Caco-2 (cell line): ENCODE measurements at regions not wholly inside any gene's neighbourhood (a gene's known extent, or its start where the extent isn't known, plus 50 kb on each side); places are given as distances from the start of the nearest gene placed in this dataset.

Experiments used
- BruUV-seq: library from RNA; stranded (reverse); fragments of 400-500 nt; replicated peaks from 2 replicates; lab custom pipeline; 2021; lab: Mats Ljungman, UMichigan
- CTCF ChIA-PET: fragments of 300-600 bp; sonication (Branson Sonifier 250); formaldehyde crosslinking; loops from one replicate; lab custom pipeline; 2022; ENCODE audit warnings: antibody characterized with exemption; lab: Charles Lee
- POLR2A ChIA-PET: fragments of 300-600 bp; sonication (Branson Sonifier 250); formaldehyde crosslinking; loops from one replicate; lab custom pipeline; 2022; ENCODE audit warnings: antibody characterized with exemption; lab: Charles Lee
- DNase-seq, 2 experiments: peaks; one replicate each; pipeline versions ENCODE4 v3.0.0 to v3.0.0-alpha.2; 2020 to 2022
- H3K27me3 ChIP-seq: replicated peaks from 2 replicates; pipeline ENCODE4 v1.6.0; 2011; ENCODE audit warnings: low read length; ENCODE audit not compliant: control insufficient read depth, insufficient read depth
- H3K36me3 ChIP-seq: 2 replicates; pipeline ENCODE4 v1.5.1; 2011; ENCODE audit warnings: low read length; ENCODE audit not compliant: control insufficient read depth, insufficient read depth
- H3K4me1 ChIP-seq: fragments of 250-450 bp; sonication (Bioruptor Pico); 2 replicates; pipeline ENCODE4 v1.5.1; 2020; ENCODE audit warnings: mild to moderate bottlenecking
- H3K4me3 ChIP-seq: 2 replicates; pipeline ENCODE4 v1.5.1; 2011; ENCODE audit warnings: low read depth, mild to moderate bottlenecking, control low read depth, low read length
- H3K9me3 ChIP-seq: fragments of 250-450 bp; sonication (Bioruptor Pico); 2 replicates; pipeline ENCODE4 v1.5.1; 2020; ENCODE audit warnings: mild to moderate bottlenecking, moderate library complexity
- H3K27ac Mint-ChIP-seq: one replicate; pipeline ENCODE4 v1.8.0; 2022; ENCODE audit warnings: mixed read lengths; ENCODE audit not compliant: unreplicated experiment
- H3K27me3 Mint-ChIP-seq: one replicate; pipeline ENCODE4 v1.8.0; 2022; ENCODE audit warnings: mixed read lengths; ENCODE audit not compliant: insufficient read depth, unreplicated experiment
- H3K36me3 Mint-ChIP-seq: one replicate; pipeline ENCODE4 v1.8.0; 2022; ENCODE audit warnings: mild to moderate bottlenecking, mixed read lengths; ENCODE audit not compliant: insufficient read depth, unreplicated experiment
- H3K4me1 Mint-ChIP-seq: one replicate; pipeline ENCODE4 v1.8.0; 2022; ENCODE audit warnings: low read depth, mixed read lengths; ENCODE audit not compliant: unreplicated experiment
- H3K4me3 Mint-ChIP-seq: one replicate; pipeline ENCODE4 v1.8.0; 2022; ENCODE audit warnings: mild to moderate bottlenecking, moderate library complexity, mixed read lengths; ENCODE audit not compliant: unreplicated experiment
- H3K9me3 Mint-ChIP-seq: one replicate; pipeline ENCODE4 v1.8.0; 2022; ENCODE audit warnings: mixed read lengths; ENCODE audit not compliant: unreplicated experiment
- intact Hi-C: fragments of 100-400 bp; cut with micrococcal nuclease; formaldehyde crosslinking; loops from one replicate; pipeline ENCODE4 v1.10.0; 2022; ENCODE audit not compliant: unreplicated experiment
- TF ChIP-seq, protein P1 (sequence below), 2 experiments: fragments of 200-600 bp in 1 of 2; IDR thresholded peaks; 1 replicate in 1 of 2; 2 replicates in 1 of 2; pipeline versions ENCODE4 v1.5.1 to v1.8.0; 2011 to 2022; ENCODE audit warnings: antibody characterized with exemption in 1 of 2, control low read depth in 1 of 2, inconsistent platforms in 1 of 2, low read depth in 1 of 2, low read length in 1 of 2, mild to moderate bottlenecking in 1 of 2, moderate library complexity in 1 of 2; ENCODE audit not compliant: insufficient read depth in 1 of 2, severe bottlenecking in 1 of 2, unreplicated experiment in 1 of 2

DNA sequence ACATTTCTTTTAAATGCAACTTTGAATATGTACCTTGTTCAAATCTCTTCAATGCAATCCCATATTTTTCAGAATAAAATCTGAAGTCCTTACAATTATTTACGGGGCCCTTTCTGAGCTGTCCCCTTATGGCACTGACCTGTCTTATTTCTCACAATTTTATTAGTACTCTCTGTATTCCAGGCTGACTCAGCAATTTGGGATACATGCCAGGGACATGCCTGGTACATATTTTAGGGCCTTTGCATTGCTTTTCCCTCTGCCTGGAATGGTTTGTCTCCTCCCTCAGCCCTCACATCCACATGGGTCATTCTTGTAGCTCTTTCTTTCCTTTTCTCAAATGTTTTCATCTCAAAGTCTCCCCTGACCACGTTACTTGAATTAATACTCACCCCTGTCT lies 172.2 kb upstream of the TECRL start:
- Histone ChIP-seq H3K36me3 (no peaks in the 10 kb centered on the region), H3K4me1 (no peaks in the 10 kb centered on the region), H3K4me3 (no peak overlapping the region), H3K27me3 (no peaks in the 10 kb centered on the region), H3K9me3 (no peaks in the 10 kb centered on the region)
- POLR2A ChIA-PET = no interaction called here
- BruUV-seq = no TSS peak
- Mint-ChIP-seq H3K27ac (no peak overlapping the region), H3K4me1 (no peaks in the 10 kb centered on the region), H3K27me3 (no peaks in the 10 kb centered on the region), H3K4me3 (no peak overlapping the region), H3K36me3 (no peaks in the 10 kb centered on the region), H3K9me3 (no peaks in the 10 kb centered on the region)
- CTCF ChIA-PET = no interaction called here
- DNase-seq = no peak
- TF ChIP-seq, protein P1, sequence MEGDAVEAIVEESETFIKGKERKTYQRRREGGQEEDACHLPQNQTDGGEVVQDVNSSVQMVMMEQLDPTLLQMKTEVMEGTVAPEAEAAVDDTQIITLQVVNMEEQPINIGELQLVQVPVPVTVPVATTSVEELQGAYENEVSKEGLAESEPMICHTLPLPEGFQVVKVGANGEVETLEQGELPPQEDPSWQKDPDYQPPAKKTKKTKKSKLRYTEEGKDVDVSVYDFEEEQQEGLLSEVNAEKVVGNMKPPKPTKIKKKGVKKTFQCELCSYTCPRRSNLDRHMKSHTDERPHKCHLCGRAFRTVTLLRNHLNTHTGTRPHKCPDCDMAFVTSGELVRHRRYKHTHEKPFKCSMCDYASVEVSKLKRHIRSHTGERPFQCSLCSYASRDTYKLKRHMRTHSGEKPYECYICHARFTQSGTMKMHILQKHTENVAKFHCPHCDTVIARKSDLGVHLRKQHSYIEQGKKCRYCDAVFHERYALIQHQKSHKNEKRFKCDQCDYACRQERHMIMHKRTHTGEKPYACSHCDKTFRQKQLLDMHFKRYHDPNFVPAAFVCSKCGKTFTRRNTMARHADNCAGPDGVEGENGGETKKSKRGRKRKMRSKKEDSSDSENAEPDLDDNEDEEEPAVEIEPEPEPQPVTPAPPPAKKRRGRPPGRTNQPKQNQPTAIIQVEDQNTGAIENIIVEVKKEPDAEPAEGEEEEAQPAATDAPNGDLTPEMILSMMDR (IDR thresholded peaks at IDR 0.05; ENCODE audit: insufficient read depth in 1 of 2, low read depth in 1 of 2, low read length in 1 of 2, severe bottlenecking in 1 of 2, unreplicated experiment in 1 of 2) = no peak
- intact Hi-C loops = no loop called here

DNA sequence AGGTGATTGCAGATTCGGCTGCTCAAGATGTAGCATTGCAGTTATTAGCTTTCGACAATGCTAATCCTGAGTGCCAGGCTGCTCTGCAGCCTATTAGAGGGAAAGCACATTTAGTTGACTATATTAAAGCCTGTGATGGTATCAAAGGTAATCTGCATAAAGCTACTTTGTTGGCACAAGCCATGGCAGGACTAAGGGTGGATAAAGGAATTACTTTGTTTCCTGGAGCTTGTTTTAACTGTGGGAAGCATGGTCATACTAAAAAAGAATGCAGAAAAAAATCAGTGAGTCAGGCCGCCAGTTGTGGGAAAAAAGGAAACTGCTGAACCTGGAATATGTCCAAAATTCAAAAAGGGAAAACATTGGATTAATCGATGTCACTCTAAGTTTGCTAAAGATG lies 154.9 kb upstream of the TECRL start:
- no peaks in the 10 kb centered on the region for H3K4me1 Mint-ChIP-seq
- H3K36me3 Mint-ChIP-seq = no peaks in the 10 kb centered on the region
- intact Hi-C loops = no loop called here
- H3K27ac Mint-ChIP-seq = no peak overlapping the region
- no peaks in the 10 kb centered on the region for H3K9me3 Mint-ChIP-seq
- Histone ChIP-seq H3K4me1 (no peaks in the 10 kb centered on the region), H3K9me3 (0 out of 2 replicates have a peak, but pooled peaks cover 2% of the 10 kb centered on the region), H3K4me3 (no peak overlapping the region), H3K36me3 (no peaks in the 10 kb centered on the region), H3K27me3 (no peaks in the 10 kb centered on the region)
- no TSS peak for BruUV-seq
- H3K27me3 Mint-ChIP-seq = no peaks in the 10 kb centered on the region
- TF ChIP-seq, protein P1 (IDR thresholded peaks at IDR 0.05; ENCODE audit: insufficient read depth in 1 of 2, low read depth in 1 of 2, low read length in 1 of 2, severe bottlenecking in 1 of 2, unreplicated experiment in 1 of 2) = no peak
- no peak for DNase-seq
- POLR2A ChIA-PET = no interaction called here
- H3K4me3 Mint-ChIP-seq = no peak overlapping the region
- CTCF ChIA-PET = no interaction called here

DNA sequence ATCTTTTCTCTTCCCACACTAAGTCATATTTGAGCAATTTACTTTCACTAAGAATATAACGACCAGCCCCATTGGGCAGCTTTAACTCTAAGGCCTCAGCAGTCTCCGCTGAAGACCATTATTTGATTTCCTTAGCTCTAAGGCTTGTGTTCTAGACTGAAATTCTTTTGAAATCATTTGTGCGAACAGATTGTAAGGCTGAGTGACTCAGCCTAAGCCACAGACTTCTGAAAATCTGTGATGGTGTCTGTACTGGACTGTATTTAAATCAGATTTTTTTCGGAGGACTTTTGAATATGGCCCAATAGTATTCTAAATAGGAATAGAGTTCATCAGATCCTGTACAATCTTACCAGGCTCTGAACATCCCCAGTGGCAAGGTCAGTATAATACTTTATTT lies 150.3 kb upstream of the TECRL start:
- Histone ChIP-seq H3K9me3 (0 out of 2 replicates have a peak, but pooled peaks cover 2% of the 10 kb centered on the region), H3K27me3 (no peaks in the 10 kb centered on the region), H3K36me3 (no peaks in the 10 kb centered on the region), H3K4me3 (no peak overlapping the region), H3K4me1 (no peaks in the 10 kb centered on the region)
- Mint-ChIP-seq H3K4me1 (no peaks in the 10 kb centered on the region), H3K4me3 (no peak overlapping the region), H3K27me3 (no peaks in the 10 kb centered on the region), H3K36me3 (no peaks in the 10 kb centered on the region), H3K27ac (no peak overlapping the region), H3K9me3 (no peaks in the 10 kb centered on the region)
- CTCF ChIA-PET = no interaction called here
- POLR2A ChIA-PET = no interaction called here
- no peak for DNase-seq
- intact Hi-C loops = no loop called here
- BruUV-seq = no TSS peak
- TF ChIP-seq, protein P1 (IDR thresholded peaks at IDR 0.05; ENCODE audit: insufficient read depth in 1 of 2, low read depth in 1 of 2, low read length in 1 of 2, severe bottlenecking in 1 of 2, unreplicated experiment in 1 of 2) = no peak
